ENCODE measurements at regions not wholly inside any gene's neighbourhood (a gene's known extent, or its start where the extent isn't known, plus 50 kb on each side); places are given as distances from the start of the nearest gene placed in this dataset.

- no peak for TF ChIP-seq CTCF (IDR thresholded peaks at IDR 0.05)
- no peak for TF ChIP-seq EZH2phosphoT487 (IDR thresholded peaks at IDR 0.05)
These were observed 409.9 kb upstream of the SPTLC3 start for GRCh38 chr20:12598894-12599293.
